Gastrocnemius medialis (tissue), 4 donors: ENCODE measurements at regions not wholly inside any gene's neighbourhood (a gene's known extent, or its start where the extent isn't known, plus 50 kb on each side); places are given as distances from the start of the nearest gene placed in this dataset.

Experiments used
- ATAC-seq, 2 donors: fragments of 150-250 bp; one replicate each; pipeline ENCODE4 v1.9.1; 2016
- DNase-seq, 2 donors: peaks; one replicate each; pipeline ENCODE4 v3.0.0-alpha.2; 2019
- H3K27ac ChIP-seq, 4 donors: fragments of 200-600 bp; sonication (generic); 1 replicate in 1 of 4; 2 replicates in 3 of 4; pipeline ENCODE4 v1.5.1; 2016 to 2018; ENCODE audit warnings: mild to moderate bottlenecking in 2 of 4, moderate library complexity in 1 of 4
- H3K27me3 ChIP-seq, 3 donors: fragments of 200-600 bp; sonication (generic) in 2 of 3; 1 replicate in 1 of 3; 2 replicates in 2 of 3; pipeline versions ENCODE4 v1.5.1 to v1.6.0; 2016 to 2019; ENCODE audit warnings: mild to moderate bottlenecking in 1 of 3, moderate library complexity in 1 of 3
- H3K36me3 ChIP-seq, 2 donors: fragments of 200-600 bp; sonication (generic) in 1 of 2; one replicate each; pipeline ENCODE4 v1.5.1; 2017 to 2018
- H3K4me1 ChIP-seq, 2 donors: fragments of 200-600 bp; sonication (generic) in 1 of 2; one replicate each; pipeline ENCODE4 v1.5.1; 2016 to 2017; ENCODE audit warnings: mild to moderate bottlenecking in 2 of 2
- H3K4me3 ChIP-seq, 4 donors: fragments of 200-600 bp; sonication (generic) in 3 of 4; 1 replicate in 1 of 4; 2 replicates in 3 of 4; pipeline ENCODE4 v1.5.1; 2016 to 2019; ENCODE audit warnings: mild to moderate bottlenecking in 2 of 4
- H3K9me3 ChIP-seq, 3 donors: fragments of 200-600 bp; sonication (generic) in 2 of 3; 1 replicate in 1 of 3; 2 replicates in 2 of 3; pipeline ENCODE4 v1.5.1; 2016 to 2019
- CTCF ChIP-seq, 5 experiments: fragments of 450-650 bp in 3 of 5; fragments of 200-600 bp in 2 of 5; sonication (generic) in 2 of 5; IDR thresholded peaks in 4 of 5; conservative IDR thresholded peaks in 1 of 5; 1 replicate in 4 of 5; 2 replicates in 1 of 5; pipeline ENCODE4 v1.5.1; 2016 to 2019; ENCODE audit warnings: antibody characterized with exemption in 5 of 5, mild to moderate bottlenecking in 3 of 5, moderate library complexity in 3 of 5
- POLR2A ChIP-seq, 2 donors: fragments of 450-650 bp; IDR thresholded peaks; one replicate each; pipeline ENCODE4 v1.6.1; 2017; ENCODE audit warnings: antibody characterized with exemption in 2 of 2, mild to moderate bottlenecking in 2 of 2, moderate library complexity in 2 of 2
- in situ Hi-C, 4 donors: fragments of 200-750 bp; cut with MboI; loops; one replicate each; pipeline versions ENCODE4 v1.15.0 to v1.8.0; 2017; ENCODE audit warnings: low sequenced_read_pairs in 4 of 4
- intact Hi-C: fragments of 100-400 bp; cut with DNase I; formaldehyde crosslinking; loops from one replicate; pipeline ENCODE4 v1.15.1; 2023; ENCODE audit warnings: low total_unique reads

DNA sequence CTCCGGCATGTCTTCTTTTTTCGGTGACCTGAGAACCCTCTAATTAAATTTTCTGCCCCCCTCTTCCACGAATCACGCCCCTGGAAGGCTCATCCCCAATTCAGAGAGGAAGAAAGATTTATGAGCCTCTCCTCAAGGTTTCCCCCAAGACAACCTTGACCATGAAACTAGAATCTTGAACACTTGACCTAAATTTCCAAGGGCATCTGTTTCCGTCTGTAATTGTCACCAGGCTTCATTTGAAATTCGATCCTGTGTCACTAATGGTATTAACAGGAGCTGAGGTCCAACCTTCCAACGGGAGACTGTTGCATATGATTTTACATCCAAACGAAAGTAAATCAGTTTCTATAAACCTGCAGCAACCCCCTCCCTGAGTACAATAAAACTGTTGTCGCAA, 139.9 kb upstream of the ZIC3 start:
- intact Hi-C loops = no loop called here
- H3K4me1 ChIP-seq = peaks cover 0 to 7% of the 10 kb centered on the region in 2 donors
- DNase-seq (no peak), ATAC-seq (no peak)
- peaks cover 39 to 72% (median 71%) of the 10 kb centered on the region in 3 donors for H3K27me3 ChIP-seq
- no peak overlapping the region for H3K4me3 ChIP-seq
- no peak for TF ChIP-seq CTCF (IDR thresholded peaks at IDR 0.05 in 4 of 5, conservative IDR thresholded peaks at IDR 0.05 in 1 of 5)
- TF ChIP-seq POLR2A (IDR thresholded peaks at IDR 0.05) = no peak
- H3K27ac ChIP-seq = no peak overlapping the region
- in situ Hi-C loops = no loop called here
- no peaks in the 10 kb centered on the region for H3K36me3 ChIP-seq
- H3K9me3 ChIP-seq = no peaks in the 10 kb centered on the region

- intact Hi-C loops (no loop called here), in situ Hi-C loops (no loop called here)
- no peak overlapping the region for H3K4me3 ChIP-seq
- TF ChIP-seq CTCF (IDR thresholded peaks at IDR 0.05 in 4 of 5, conservative IDR thresholded peaks at IDR 0.05 in 1 of 5) (no peak), POLR2A (IDR thresholded peaks at IDR 0.05) (no peak)
- no peak overlapping the region for H3K27ac ChIP-seq
- H3K27me3 ChIP-seq = peaks cover 39 to 72% (median 66%) of the 10 kb centered on the region in 3 donors
- H3K36me3 ChIP-seq = no peaks in the 10 kb centered on the region
- no peak for ATAC-seq
- no peak for DNase-seq
- no peaks in the 10 kb centered on the region for H3K9me3 ChIP-seq
- H3K4me1 ChIP-seq = peaks cover 0 to 7% of the 10 kb centered on the region in 2 donors
Measured at GRCh38 chrX:137425273-137425902, 140.5 kb upstream of the ZIC3 start.

DNA sequence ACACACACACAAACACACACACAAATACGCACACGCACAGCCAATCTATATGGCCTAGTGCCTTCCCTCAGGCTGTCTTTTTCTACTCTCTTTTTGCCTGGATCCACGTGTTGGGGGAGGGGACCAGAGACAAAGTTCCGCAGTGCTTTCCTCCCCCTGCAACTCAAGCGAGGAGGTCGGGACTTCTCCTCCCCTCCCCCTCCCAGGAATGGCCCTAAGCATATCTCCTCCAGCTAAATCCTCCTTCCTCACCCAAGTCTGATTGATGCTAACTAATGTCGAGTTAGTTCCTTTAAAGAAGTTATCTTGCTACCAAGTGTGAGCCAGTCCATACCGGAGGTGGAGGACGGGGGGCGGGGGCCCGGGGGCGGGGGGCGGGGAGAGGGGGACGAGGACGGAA, 141.2 kb upstream of the ZIC3 start:
- no peak for TF ChIP-seq CTCF (IDR thresholded peaks at IDR 0.05 in 4 of 5, conservative IDR thresholded peaks at IDR 0.05 in 1 of 5)
- no peak for TF ChIP-seq POLR2A (IDR thresholded peaks at IDR 0.05)
- Histone ChIP-seq H3K36me3 (no peaks in the 10 kb centered on the region), H3K27me3 (peaks cover 39 to 66% (median 59%) of the 10 kb centered on the region in 3 donors), H3K27ac (no peak overlapping the region), H3K4me1 (peaks cover 0 to 7% of the 10 kb centered on the region in 2 donors), H3K4me3 (no peak overlapping the region), H3K9me3 (no peaks in the 10 kb centered on the region)
- in situ Hi-C loops (no loop called here), intact Hi-C loops (no loop called here)
- DNase-seq (no peak), ATAC-seq (no peak)

DNA sequence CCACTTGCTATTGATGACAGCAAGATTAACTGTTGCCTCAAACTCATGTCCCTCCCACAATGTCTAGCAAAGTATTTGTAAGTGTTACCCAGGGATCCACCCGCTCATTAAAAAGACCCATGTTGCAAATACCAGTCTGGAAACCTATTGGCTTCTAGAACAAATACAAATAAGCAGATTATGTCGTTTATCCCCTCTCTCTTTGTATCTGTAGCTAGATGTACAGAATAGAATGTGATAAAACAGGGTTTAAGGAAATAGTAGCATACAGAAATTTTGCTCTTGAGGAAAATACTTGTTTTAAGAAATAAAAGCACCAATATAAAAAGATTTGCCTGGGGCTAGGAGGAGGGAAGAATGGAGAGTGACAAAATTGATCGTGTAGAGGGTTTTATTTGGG, 142.7 kb upstream of the ZIC3 start:
- Histone ChIP-seq H3K27ac (no peak overlapping the region), H3K4me1 (peaks cover 0 to 7% of the 10 kb centered on the region in 2 donors), H3K27me3 (peaks cover 28 to 52% (median 44%) of the 10 kb centered on the region in 3 donors), H3K4me3 (no peak overlapping the region), H3K9me3 (no peaks in the 10 kb centered on the region), H3K36me3 (no peaks in the 10 kb centered on the region)
- in situ Hi-C loops = no loop called here
- TF ChIP-seq POLR2A (IDR thresholded peaks at IDR 0.05) (no peak), CTCF (IDR thresholded peaks at IDR 0.05 in 4 of 5, conservative IDR thresholded peaks at IDR 0.05 in 1 of 5) (no peak)
- DNase-seq (no peak), ATAC-seq (no peak)
- intact Hi-C loops = no loop called here

GRCh38 chrX:137418086-137418485, 147.8 kb upstream of the ZIC3 start:
- no peaks in the 10 kb centered on the region for H3K36me3 ChIP-seq
- DNase-seq (no peak), ATAC-seq (no peak)
- no peak overlapping the region for H3K27ac ChIP-seq
- H3K4me3 ChIP-seq = no peak overlapping the region
- H3K27me3 ChIP-seq = peaks cover 0 to 5% (median under 1%) of the 10 kb centered on the region in 3 donors
- no peaks in the 10 kb centered on the region for H3K4me1 ChIP-seq
- intact Hi-C loops = no loop called here
- in situ Hi-C loops = no loop called here
- no peaks in the 10 kb centered on the region for H3K9me3 ChIP-seq
- TF ChIP-seq POLR2A (IDR thresholded peaks at IDR 0.05) = no peak
- no peak for TF ChIP-seq CTCF (IDR thresholded peaks at IDR 0.05 in 4 of 5, conservative IDR thresholded peaks at IDR 0.05 in 1 of 5)
